ENCODE measurements at regions not wholly inside any gene's neighbourhood (a gene's known extent, or its start where the extent isn't known, plus 50 kb on each side); places are given as distances from the start of the nearest gene placed in this dataset.

- no peak for DNase-seq
Measured at GRCh38 chr2:117085256-117085655, 729.2 kb upstream of the DDX18 start.

- no peak for DNase-seq
Measured at GRCh38 chr2:117085737-117086136, 728.8 kb upstream of the DDX18 start.

- DNase-seq = no peak
Measured at GRCh38 chr2:117086174-117086942, 728.1 kb upstream of the DDX18 start.

GRCh38 chr2:117086943-117087250 lies 727.6 kb upstream of the DDX18 start:
- DNase-seq = no peak

- DNase-seq = peak; percentile 4
Measured at GRCh38 chr2:117087535-117088291, 726.8 kb upstream of the DDX18 start.

GRCh38 chr2:117091041-117091837 lies 723.3 kb upstream of the DDX18 start:
- DNase-seq = no peak

- DNase-seq = no peak
Measured at GRCh38 chr2:117101613-117102012, 712.9 kb upstream of the DDX18 start.

- no peak for DNase-seq
Measured at GRCh38 chr2:117108741-117109267, 705.7 kb upstream of the DDX18 start.

GRCh38 chr2:117118994-117119393 lies 695.5 kb upstream of the DDX18 start:
- DNase-seq = no peak

- DNase-seq = no peak
Measured at GRCh38 chr2:117123362-117123761, 691.1 kb upstream of the DDX18 start.

- DNase-seq = no peak
Measured at GRCh38 chr2:117126656-117127055, 687.8 kb upstream of the DDX18 start.

- peak; percentile 2 for DNase-seq
Measured at GRCh38 chr2:117127680-117128079, 686.8 kb upstream of the DDX18 start.

- DNase-seq = no peak
Measured at GRCh38 chr2:117128461-117128860, 686.0 kb upstream of the DDX18 start.

GRCh38 chr2:117137371-117137770 lies 677.1 kb upstream of the DDX18 start:
- DNase-seq = no peak

- no peak for DNase-seq
Measured at GRCh38 chr2:117169036-117169765, 645.3 kb upstream of the DDX18 start.

- DNase-seq = no peak
Measured at GRCh38 chr2:117170897-117171296, 643.6 kb upstream of the DDX18 start.

- no peak for DNase-seq
Measured at GRCh38 chr2:117179405-117179804, 635.1 kb upstream of the DDX18 start.

- DNase-seq = no peak
Measured at GRCh38 chr2:117190856-117191559, 623.5 kb upstream of the DDX18 start.

- no peak for DNase-seq
Measured at GRCh38 chr2:117195381-117195780, 619.1 kb upstream of the DDX18 start.

- no peak for DNase-seq
Measured at GRCh38 chr2:117199511-117199910, 615.0 kb upstream of the DDX18 start.

GRCh38 chr2:117212562-117212961 lies 601.9 kb upstream of the DDX18 start:
- DNase-seq = no peak

- DNase-seq = no peak
Measured at GRCh38 chr2:117217145-117217544, 597.3 kb upstream of the DDX18 start.

Measured in tongue (tissue), 1 donor.